ENCODE measurements at regions not wholly inside any gene's neighbourhood (a gene's known extent, or its start where the extent isn't known, plus 50 kb on each side); places are given as distances from the start of the nearest gene placed in this dataset.
"Not testable (repeated sequence)": the region's sequence is repeated elsewhere in the genome, so short reads cannot be mapped to it uniquely, and the experiment has no call there.

- TF ChIP-seq, protein P1, sequence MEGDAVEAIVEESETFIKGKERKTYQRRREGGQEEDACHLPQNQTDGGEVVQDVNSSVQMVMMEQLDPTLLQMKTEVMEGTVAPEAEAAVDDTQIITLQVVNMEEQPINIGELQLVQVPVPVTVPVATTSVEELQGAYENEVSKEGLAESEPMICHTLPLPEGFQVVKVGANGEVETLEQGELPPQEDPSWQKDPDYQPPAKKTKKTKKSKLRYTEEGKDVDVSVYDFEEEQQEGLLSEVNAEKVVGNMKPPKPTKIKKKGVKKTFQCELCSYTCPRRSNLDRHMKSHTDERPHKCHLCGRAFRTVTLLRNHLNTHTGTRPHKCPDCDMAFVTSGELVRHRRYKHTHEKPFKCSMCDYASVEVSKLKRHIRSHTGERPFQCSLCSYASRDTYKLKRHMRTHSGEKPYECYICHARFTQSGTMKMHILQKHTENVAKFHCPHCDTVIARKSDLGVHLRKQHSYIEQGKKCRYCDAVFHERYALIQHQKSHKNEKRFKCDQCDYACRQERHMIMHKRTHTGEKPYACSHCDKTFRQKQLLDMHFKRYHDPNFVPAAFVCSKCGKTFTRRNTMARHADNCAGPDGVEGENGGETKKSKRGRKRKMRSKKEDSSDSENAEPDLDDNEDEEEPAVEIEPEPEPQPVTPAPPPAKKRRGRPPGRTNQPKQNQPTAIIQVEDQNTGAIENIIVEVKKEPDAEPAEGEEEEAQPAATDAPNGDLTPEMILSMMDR (IDR thresholded peaks at IDR 0.05; ENCODE audit: unreplicated experiment): no peak
- Mint-ChIP-seq H3K36me3 (ENCODE audit: low read depth, unreplicated experiment) (no peaks in the 10 kb centered on the region), H3K27ac (ENCODE audit: unreplicated experiment) (no peak overlapping the region), H3K9me3 (ENCODE audit: unreplicated experiment) (no peaks in the 10 kb centered on the region), H3K27me3 (ENCODE audit: unreplicated experiment) (no peaks in the 10 kb centered on the region), H3K4me1 (ENCODE audit: unreplicated experiment) (peaks cover 9% of the 10 kb centered on the region), H3K4me3 (ENCODE audit: unreplicated experiment) (no peak overlapping the region)
- no peak for DNase-seq (ENCODE audit: low spot score)
These were observed 1262.3 kb upstream of the PHF14 start for GRCh38 chr7:9711259-9711918.

GRCh38 chr7:9718071-9718661, 1255.5 kb upstream of the PHF14 start:
- TF ChIP-seq, protein P1 (IDR thresholded peaks at IDR 0.05; ENCODE audit: unreplicated experiment): no peak
- no peak overlapping the region for H3K4me3 Mint-ChIP-seq (ENCODE audit: unreplicated experiment)
- H3K27ac Mint-ChIP-seq (ENCODE audit: unreplicated experiment): no peak overlapping the region
- H3K9me3 Mint-ChIP-seq (ENCODE audit: unreplicated experiment): no peaks in the 10 kb centered on the region
- H3K27me3 Mint-ChIP-seq (ENCODE audit: unreplicated experiment): no peaks in the 10 kb centered on the region
- no peaks in the 10 kb centered on the region for H3K36me3 Mint-ChIP-seq (ENCODE audit: low read depth, unreplicated experiment)
- no peaks in the 10 kb centered on the region for H3K4me1 Mint-ChIP-seq (ENCODE audit: unreplicated experiment)
- DNase-seq (ENCODE audit: low spot score): no peak

- TF ChIP-seq, protein P1 (IDR thresholded peaks at IDR 0.05; ENCODE audit: unreplicated experiment): no peak
- no peaks in the 10 kb centered on the region for H3K27me3 Mint-ChIP-seq (ENCODE audit: unreplicated experiment)
- H3K4me1 Mint-ChIP-seq (ENCODE audit: unreplicated experiment): no peaks in the 10 kb centered on the region
- H3K4me3 Mint-ChIP-seq (ENCODE audit: unreplicated experiment): no peak overlapping the region
- H3K27ac Mint-ChIP-seq (ENCODE audit: unreplicated experiment): no peak overlapping the region
- H3K9me3 Mint-ChIP-seq (ENCODE audit: unreplicated experiment): no peaks in the 10 kb centered on the region
- no peaks in the 10 kb centered on the region for H3K36me3 Mint-ChIP-seq (ENCODE audit: low read depth, unreplicated experiment)
- DNase-seq (ENCODE audit: low spot score): no peak
These were observed 1254.4 kb upstream of the PHF14 start for GRCh38 chr7:9719303-9719702.

DNA sequence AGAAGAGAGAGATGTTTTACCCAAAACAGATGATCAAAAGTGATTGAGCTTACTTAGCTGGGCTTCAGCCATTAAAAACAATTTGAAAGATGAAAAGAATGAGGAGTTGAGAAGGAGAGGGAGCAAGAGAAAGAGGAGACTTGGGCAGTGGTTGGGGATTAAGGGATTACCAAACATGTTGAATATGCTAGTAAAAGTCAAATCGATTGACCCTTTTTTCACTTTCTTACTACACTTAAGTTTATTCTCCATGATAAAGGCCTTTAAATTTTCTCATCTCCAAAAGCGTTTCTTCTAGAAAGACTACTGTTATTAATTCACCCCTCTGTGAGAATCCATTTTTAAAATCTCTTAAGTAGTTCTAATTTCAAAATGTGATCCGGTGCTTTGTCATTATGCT, 1254.0 kb upstream of the PHF14 start:
- TF ChIP-seq, protein P1 (IDR thresholded peaks at IDR 0.05; ENCODE audit: unreplicated experiment): no peak
- Mint-ChIP-seq H3K9me3 (ENCODE audit: unreplicated experiment) (no peaks in the 10 kb centered on the region), H3K36me3 (ENCODE audit: low read depth, unreplicated experiment) (no peaks in the 10 kb centered on the region), H3K27ac (ENCODE audit: unreplicated experiment) (no peak overlapping the region), H3K27me3 (ENCODE audit: unreplicated experiment) (no peaks in the 10 kb centered on the region), H3K4me3 (ENCODE audit: unreplicated experiment) (no peak overlapping the region), H3K4me1 (ENCODE audit: unreplicated experiment) (no peaks in the 10 kb centered on the region)
- DNase-seq (ENCODE audit: low spot score): no peak

DNA sequence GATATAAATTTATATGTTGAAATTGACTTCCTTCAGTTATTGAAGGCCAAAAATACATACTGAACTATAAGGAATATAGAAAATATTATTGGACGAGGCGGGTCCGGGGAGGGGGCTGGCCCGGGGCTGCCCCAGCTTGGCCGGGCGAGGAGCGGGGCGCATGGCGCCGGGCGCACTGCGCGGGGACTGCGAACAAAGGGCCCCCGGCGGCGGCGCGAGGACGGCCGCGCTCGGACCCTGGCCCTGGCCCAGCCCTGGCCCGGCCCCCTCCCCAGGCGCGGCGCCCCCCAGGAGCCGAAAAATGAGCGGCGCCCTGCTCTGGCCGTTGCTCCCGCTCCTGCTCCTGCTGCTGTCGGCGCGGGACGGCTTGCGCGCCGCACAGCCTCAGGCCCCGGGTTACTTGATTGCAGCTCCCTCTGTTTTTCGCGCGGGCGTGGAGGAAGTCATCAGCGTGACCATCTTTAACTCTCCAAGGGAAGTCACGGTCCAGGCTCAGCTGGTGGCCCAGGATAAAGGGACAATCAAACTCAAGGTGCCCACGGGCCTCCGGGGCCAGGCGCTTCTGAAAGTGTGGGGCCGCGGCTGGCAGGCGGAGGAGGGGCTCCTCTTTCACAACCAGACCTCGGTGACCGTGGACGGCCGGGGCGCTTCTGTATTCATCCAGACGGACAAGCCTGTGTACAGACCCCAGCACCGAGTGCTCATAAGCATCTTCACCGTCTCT, 1247.6 kb upstream of the PHF14 start:
- not testable (repeated sequence) for H3K27ac Mint-ChIP-seq (ENCODE audit: unreplicated experiment); H3K27me3 Mint-ChIP-seq (ENCODE audit: unreplicated experiment); H3K4me3 Mint-ChIP-seq (ENCODE audit: unreplicated experiment); DNase-seq (ENCODE audit: low spot score); H3K36me3 Mint-ChIP-seq (ENCODE audit: low read depth, unreplicated experiment); H3K4me1 Mint-ChIP-seq (ENCODE audit: unreplicated experiment); H3K9me3 Mint-ChIP-seq (ENCODE audit: unreplicated experiment)

GRCh38 chr7:9726811-9727210, 1246.9 kb upstream of the PHF14 start:
- not testable (repeated sequence) for H3K4me1 Mint-ChIP-seq (ENCODE audit: unreplicated experiment); H3K4me3 Mint-ChIP-seq (ENCODE audit: unreplicated experiment); H3K36me3 Mint-ChIP-seq (ENCODE audit: low read depth, unreplicated experiment); DNase-seq (ENCODE audit: low spot score); H3K9me3 Mint-ChIP-seq (ENCODE audit: unreplicated experiment); H3K27ac Mint-ChIP-seq (ENCODE audit: unreplicated experiment); H3K27me3 Mint-ChIP-seq (ENCODE audit: unreplicated experiment)

- not testable (repeated sequence) for H3K27me3 Mint-ChIP-seq (ENCODE audit: unreplicated experiment); H3K36me3 Mint-ChIP-seq (ENCODE audit: low read depth, unreplicated experiment); DNase-seq (ENCODE audit: low spot score)
These were observed 1246.2 kb upstream of the PHF14 start for GRCh38 chr7:9727467-9727869.

GRCh38 chr7:9728014-9728657, 1245.5 kb upstream of the PHF14 start:
- H3K4me3 Mint-ChIP-seq (ENCODE audit: unreplicated experiment); H3K9me3 Mint-ChIP-seq (ENCODE audit: unreplicated experiment); H3K27me3 Mint-ChIP-seq (ENCODE audit: unreplicated experiment); DNase-seq (ENCODE audit: low spot score); H3K27ac Mint-ChIP-seq (ENCODE audit: unreplicated experiment); H3K36me3 Mint-ChIP-seq (ENCODE audit: low read depth, unreplicated experiment); H3K4me1 Mint-ChIP-seq (ENCODE audit: unreplicated experiment): not testable (repeated sequence)

More at GRCh38 chr7:9727467-9727869, 1246.2 kb upstream of the PHF14 start:
- not testable (repeated sequence) for H3K9me3 Mint-ChIP-seq (ENCODE audit: unreplicated experiment); H3K4me1 Mint-ChIP-seq (ENCODE audit: unreplicated experiment); H3K27ac Mint-ChIP-seq (ENCODE audit: unreplicated experiment); H3K4me3 Mint-ChIP-seq (ENCODE audit: unreplicated experiment)

All from endothelial cell (in vitro differentiated cells).